Adrenal gland (tissue), 5 donors: ENCODE measurements at regions not wholly inside any gene's neighbourhood (a gene's known extent, or its start where the extent isn't known, plus 50 kb on each side); places are given as distances from the start of the nearest gene placed in this dataset.

Experiments
- POLR2A ChIP-seq, 2 donors: fragments of 450-650 bp; IDR thresholded peaks; one replicate each; pipeline ENCODE4 v1.6.1; 2017; ENCODE audit warnings: antibody characterized with exemption in 2 of 2, mild to moderate bottlenecking in 2 of 2, moderate library complexity in 1 of 2
- TF ChIP-seq, protein P1 (sequence below), 6 experiments: fragments of 450-650 bp in 4 of 6; fragments of 200-600 bp in 2 of 6; sonication (generic) in 1 of 6; IDR thresholded peaks; 1 replicate in 5 of 6; 2 replicates in 1 of 6; pipeline versions ENCODE4 v1.5.1 to v1.8.0; 2016 to 2021; ENCODE audit warnings: antibody characterized with exemption in 6 of 6, mild to moderate bottlenecking in 2 of 6, moderate library complexity in 1 of 6
- donor health status: DM: no; HTN: no; CAD: no.

DNA sequence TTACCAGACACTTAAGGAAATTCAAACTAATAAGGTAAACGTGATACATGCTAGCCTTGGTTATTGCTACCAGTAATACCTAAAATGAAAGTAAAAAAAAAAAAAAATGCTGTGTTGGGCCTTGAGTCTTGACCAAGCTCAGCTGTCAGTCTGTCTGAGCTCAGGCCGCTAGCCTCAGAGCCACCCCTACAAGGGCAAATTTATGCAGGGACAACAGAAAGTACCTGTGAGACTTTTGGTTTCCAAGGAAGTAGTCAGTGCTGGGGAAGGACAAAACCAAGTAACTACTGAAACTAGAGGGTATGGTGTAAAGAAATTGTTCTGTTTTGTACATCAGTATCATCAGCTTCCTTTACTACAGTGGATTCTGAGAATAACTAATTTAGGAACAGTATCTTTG lies 134.3 kb upstream of the SLITRK5 start:
- TF ChIP-seq POLR2A (IDR thresholded peaks at IDR 0.05) = no peak
- TF ChIP-seq, protein P1, sequence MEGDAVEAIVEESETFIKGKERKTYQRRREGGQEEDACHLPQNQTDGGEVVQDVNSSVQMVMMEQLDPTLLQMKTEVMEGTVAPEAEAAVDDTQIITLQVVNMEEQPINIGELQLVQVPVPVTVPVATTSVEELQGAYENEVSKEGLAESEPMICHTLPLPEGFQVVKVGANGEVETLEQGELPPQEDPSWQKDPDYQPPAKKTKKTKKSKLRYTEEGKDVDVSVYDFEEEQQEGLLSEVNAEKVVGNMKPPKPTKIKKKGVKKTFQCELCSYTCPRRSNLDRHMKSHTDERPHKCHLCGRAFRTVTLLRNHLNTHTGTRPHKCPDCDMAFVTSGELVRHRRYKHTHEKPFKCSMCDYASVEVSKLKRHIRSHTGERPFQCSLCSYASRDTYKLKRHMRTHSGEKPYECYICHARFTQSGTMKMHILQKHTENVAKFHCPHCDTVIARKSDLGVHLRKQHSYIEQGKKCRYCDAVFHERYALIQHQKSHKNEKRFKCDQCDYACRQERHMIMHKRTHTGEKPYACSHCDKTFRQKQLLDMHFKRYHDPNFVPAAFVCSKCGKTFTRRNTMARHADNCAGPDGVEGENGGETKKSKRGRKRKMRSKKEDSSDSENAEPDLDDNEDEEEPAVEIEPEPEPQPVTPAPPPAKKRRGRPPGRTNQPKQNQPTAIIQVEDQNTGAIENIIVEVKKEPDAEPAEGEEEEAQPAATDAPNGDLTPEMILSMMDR (IDR thresholded peaks at IDR 0.05) = no peak
